WTC11 (cell line): ENCODE measurements at regions not wholly inside any gene's neighbourhood (a gene's known extent, or its start where the extent isn't known, plus 50 kb on each side); places are given as distances from the start of the nearest gene placed in this dataset.

Experiments used
- CTCF ChIP-seq: fragments of 200-600 bp; IDR thresholded peaks from 2 replicates; pipeline ENCODE4 v1.8.0; 2022; ENCODE audit warnings: antibody characterized with exemption
- E2F1 ChIP-seq: sonication (generic); formaldehyde crosslinking; IDR thresholded peaks from 2 replicates; pipeline ENCODE4 v1.8.0; 2022; ENCODE audit warnings: mild to moderate bottlenecking, missing genetic modification reagents
- FOXK1 ChIP-seq: sonication (generic); formaldehyde crosslinking; IDR thresholded peaks from 2 replicates; pipeline ENCODE4 v1.8.0; 2022; ENCODE audit warnings: mild to moderate bottlenecking, moderate library complexity, missing genetic modification reagents
- MAX ChIP-seq: sonication (generic); formaldehyde crosslinking; IDR thresholded peaks from 2 replicates; pipeline ENCODE4 v1.8.0; 2022; ENCODE audit warnings: mild to moderate bottlenecking, missing genetic modification reagents
- NFE2L1 ChIP-seq: sonication (generic); formaldehyde crosslinking; IDR thresholded peaks from 2 replicates; pipeline ENCODE4 v1.8.1; 2023; ENCODE audit warnings: missing genetic modification reagents
- USF2 ChIP-seq: sonication (generic); formaldehyde crosslinking; IDR thresholded peaks from 2 replicates; pipeline ENCODE4 v1.8.1; 2023; ENCODE audit warnings: mild to moderate bottlenecking, missing genetic modification reagents, moderate library complexity
- ZNF423 ChIP-seq: fragments of 250-450 bp; sonication (Bioruptor Pico); IDR thresholded peaks from 2 replicates; pipeline ENCODE4 v2.1.2; 2022; ENCODE audit warnings: mild to moderate bottlenecking, moderate library complexity

- no peak for TF ChIP-seq MAX
- TF ChIP-seq CTCF, result no peak
- no peak for TF ChIP-seq NFE2L1
- no peak for TF ChIP-seq USF2 (CRISPR knock-in tag)
- TF ChIP-seq E2F1, result no peak
- TF ChIP-seq FOXK1 (CRISPR knock-in tag), result no peak
- TF ChIP-seq ZNF423, result no peak
Observed at GRCh38 chr1:29842130-29842529, 605.8 kb downstream of the PTPRU start.
